Trophoblast cell (in vitro differentiated cells and primary cell): ENCODE measurements at regions not wholly inside any gene's neighbourhood (a gene's known extent, or its start where the extent isn't known, plus 50 kb on each side); places are given as distances from the start of the nearest gene placed in this dataset.

Source experiments
- DNase-seq, 2 donors: peaks; one replicate each; pipeline ENCODE4 v3.0.0-alpha.2; 2016
- H2AFZ ChIP-seq: 2 replicates; pipeline ENCODE4 v1.6.1; 2013; ENCODE audit warnings: low read length, moderate library complexity, mild to moderate bottlenecking; ENCODE audit not compliant: insufficient read depth, poor library complexity
- H2AK5ac ChIP-seq: 2 replicates; pipeline ENCODE4 v1.6.1; 2013; ENCODE audit warnings: mild to moderate bottlenecking, low read length
- H2BK120ac ChIP-seq: 2 replicates; pipeline ENCODE4 v1.6.1; 2013; ENCODE audit warnings: low read length, mild to moderate bottlenecking, moderate library complexity; ENCODE audit not compliant: insufficient read depth, poor library complexity
- H2BK12ac ChIP-seq: 2 replicates; pipeline ENCODE4 v1.6.1; 2013; ENCODE audit warnings: mild to moderate bottlenecking, low read length, moderate library complexity
- H2BK5ac ChIP-seq: 2 replicates; pipeline ENCODE4 v1.6.1; 2013; ENCODE audit warnings: low read length, low read depth, moderate library complexity, mild to moderate bottlenecking; ENCODE audit not compliant: poor library complexity
- H3K14ac ChIP-seq: 2 replicates; pipeline ENCODE4 v1.6.1; 2013; ENCODE audit warnings: mild to moderate bottlenecking, low read length
- H3K18ac ChIP-seq: 2 replicates; pipeline ENCODE4 v1.6.1; 2013; ENCODE audit warnings: mild to moderate bottlenecking, low read length
- H3K23ac ChIP-seq: 2 replicates; pipeline ENCODE4 v1.6.1; 2013; ENCODE audit warnings: low read length
- H3K27ac ChIP-seq: 2 replicates; pipeline ENCODE4 v1.5.1; 2013; ENCODE audit warnings: low read depth, mild to moderate bottlenecking, inconsistent platforms, low read length, moderate library complexity
- H3K27me3 ChIP-seq: 2 replicates; pipeline ENCODE4 v1.6.1; 2013; ENCODE audit warnings: inconsistent platforms, mild to moderate bottlenecking, low read length, moderate library complexity; ENCODE audit not compliant: insufficient read depth
- H3K36me3 ChIP-seq, 2 experiments: 1 replicate in 1 of 2; 2 replicates in 1 of 2; pipeline ENCODE4 v1.6.1; 2013; ENCODE audit warnings: low read length in 2 of 2, mild to moderate bottlenecking in 2 of 2, moderate library complexity in 1 of 2; ENCODE audit not compliant: insufficient read depth in 2 of 2, control insufficient read depth in 1 of 2
- H3K4ac ChIP-seq: 2 replicates; pipeline ENCODE4 v1.6.1; 2013; ENCODE audit warnings: low read depth, mild to moderate bottlenecking, low read length, moderate library complexity
- H3K4me1 ChIP-seq, 2 experiments: 1 replicate in 1 of 2; 2 replicates in 1 of 2; pipeline ENCODE4 v1.6.1; 2013; ENCODE audit warnings: low read length in 2 of 2, mild to moderate bottlenecking in 2 of 2, moderate library complexity in 1 of 2; ENCODE audit not compliant: insufficient read depth in 2 of 2, control insufficient read depth in 1 of 2
- H3K4me2 ChIP-seq: 2 replicates; pipeline ENCODE4 v1.6.1; 2013; ENCODE audit warnings: inconsistent platforms, mild to moderate bottlenecking, low read length, moderate library complexity
- H3K4me3 ChIP-seq: 2 replicates; pipeline ENCODE4 v1.5.1; 2013; ENCODE audit warnings: mild to moderate bottlenecking, low read depth, low read length, inconsistent platforms
- H3K79me1 ChIP-seq: one replicate; pipeline ENCODE4 v1.6.1; 2013; ENCODE audit warnings: low read length
- H3K79me2 ChIP-seq: 2 replicates; pipeline ENCODE4 v1.6.1; 2013; ENCODE audit warnings: low read length, mild to moderate bottlenecking; ENCODE audit not compliant: control insufficient read depth, insufficient read depth, poor library complexity
- H3K9ac ChIP-seq: 2 replicates; pipeline ENCODE4 v1.6.1; 2013; ENCODE audit warnings: mild to moderate bottlenecking, low read length
- H3K9me3 ChIP-seq: 2 replicates; pipeline ENCODE4 v1.6.1; 2013; ENCODE audit warnings: low read depth, mild to moderate bottlenecking, control low read depth, inconsistent platforms, low read length; ENCODE audit not compliant: insufficient read depth
- H4K12ac ChIP-seq: 2 replicates; pipeline ENCODE4 v1.6.1; 2013; ENCODE audit warnings: low read depth, mild to moderate bottlenecking, low read length, moderate library complexity
- H4K8ac ChIP-seq: 2 replicates; pipeline ENCODE4 v1.6.1; 2013; ENCODE audit warnings: low read depth, mild to moderate bottlenecking, low read length, moderate library complexity
- H4K91ac ChIP-seq: one replicate; pipeline ENCODE4 v1.6.1; 2013; ENCODE audit warnings: low read depth, mild to moderate bottlenecking, low read length, moderate library complexity
- WGBS: extraction: QIAGEN DNeasy Blood & Tissue Kit; methylation state at CpG from one replicate; pipeline ENCODE4 v1.1.7; 2013; ENCODE audit warnings: missing lambda C conversion rate; ENCODE audit not compliant: insufficient read length, insufficient coverage; ENCODE audit errors: extremely low coverage; 5-methylcytosine and 5-hydroxymethylcytosine counted together

DNA sequence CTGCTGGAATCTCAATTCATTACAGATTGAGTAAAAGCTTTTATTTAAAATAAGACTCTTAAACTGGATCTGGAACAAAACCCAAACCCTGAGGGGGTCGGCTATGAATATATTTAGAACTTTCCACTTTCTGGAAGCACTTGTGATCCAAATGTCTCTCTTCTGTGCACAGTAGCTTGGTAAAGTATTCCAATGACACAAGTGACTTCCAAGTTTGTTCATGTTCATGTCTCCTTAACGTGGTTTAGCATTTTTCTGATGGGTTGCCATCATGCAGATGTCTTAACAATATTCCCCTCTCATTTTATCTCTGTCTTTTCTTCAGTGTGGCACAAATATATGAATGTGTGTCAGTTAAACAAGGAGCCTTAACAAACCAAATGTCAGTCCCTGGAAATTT lies 191.9 kb upstream of the SORCS1 start:
- no peaks in the 10 kb centered on the region for H3K79me1 ChIP-seq
- H3K27me3 ChIP-seq: no peaks in the 10 kb centered on the region
- no peak overlapping the region for H3K9ac ChIP-seq
- no peak overlapping the region for H4K12ac ChIP-seq
- H3K4me1 ChIP-seq: no peaks in the 10 kb centered on the region
- H3K4me2 ChIP-seq: no peak overlapping the region
- H3K4ac ChIP-seq: no peak overlapping the region
- no peak overlapping the region for H3K27ac ChIP-seq
- no peak overlapping the region for H3K14ac ChIP-seq
- no peak overlapping the region for H2AFZ ChIP-seq
- H3K23ac ChIP-seq: no peak overlapping the region
- H2AK5ac ChIP-seq: no peak overlapping the region
- H2BK12ac ChIP-seq: no peak overlapping the region
- no peak overlapping the region for H3K4me3 ChIP-seq
- no peak overlapping the region for H2BK5ac ChIP-seq
- no peak overlapping the region for H4K8ac ChIP-seq
- no peak overlapping the region for H4K91ac ChIP-seq
- peaks cover 2% of the 10 kb centered on the region for H3K9me3 ChIP-seq
- DNase-seq: no peak
- no CpG with 5 or more reads among the region's 2 CpGs for WGBS
- no peaks in the 10 kb centered on the region for H3K79me2 ChIP-seq
- H3K18ac ChIP-seq: no peak overlapping the region
- no peak overlapping the region for H2BK120ac ChIP-seq
- H3K36me3 ChIP-seq: no peaks in the 10 kb centered on the region

GRCh38 chr10:107342711-107343110 lies 178.2 kb upstream of the SORCS1 start:
- H3K4me1 ChIP-seq: no peaks in the 10 kb centered on the region
- no CpG with 5 or more reads among the region's 2 CpGs for WGBS

GRCh38 chr10:107341281-107341680 lies 176.8 kb upstream of the SORCS1 start:
- H3K23ac ChIP-seq: no peak overlapping the region
- no peak overlapping the region for H3K4me2 ChIP-seq
- no peak overlapping the region for H2AFZ ChIP-seq
- no peak overlapping the region for H4K91ac ChIP-seq
- H3K4me3 ChIP-seq: no peak overlapping the region
- no peak overlapping the region for H3K27ac ChIP-seq
- no peak overlapping the region for H2AK5ac ChIP-seq
- H3K4ac ChIP-seq: no peak overlapping the region
- no peaks in the 10 kb centered on the region for H3K27me3 ChIP-seq
- no peak overlapping the region for H2BK120ac ChIP-seq
- no peaks in the 10 kb centered on the region for H3K79me1 ChIP-seq
- H3K9me3 ChIP-seq: no peaks in the 10 kb centered on the region
- no peaks in the 10 kb centered on the region for H3K79me2 ChIP-seq
- H3K4me1 ChIP-seq: peaks cover 3 to 6% of the 10 kb centered on the region in 2 experiments
- H2BK12ac ChIP-seq: no peak overlapping the region
- H3K36me3 ChIP-seq: no peaks in the 10 kb centered on the region
- DNase-seq: no peak
- H4K8ac ChIP-seq: no peak overlapping the region
- H2BK5ac ChIP-seq: no peak overlapping the region
- no peak overlapping the region for H3K18ac ChIP-seq
- no peak overlapping the region for H3K9ac ChIP-seq
- no peak overlapping the region for H4K12ac ChIP-seq
- WGBS: no CpG with 5 or more reads among the region's 4 CpGs
- H3K14ac ChIP-seq: no peak overlapping the region

More at GRCh38 chr10:107342711-107343110, 178.2 kb upstream of the SORCS1 start:
- no peak overlapping the region for H3K14ac ChIP-seq
- H4K8ac ChIP-seq: no peak overlapping the region
- no peak overlapping the region for H3K4me3 ChIP-seq
- H3K23ac ChIP-seq: no peak overlapping the region
- H3K79me2 ChIP-seq: no peaks in the 10 kb centered on the region
- H2AFZ ChIP-seq: no peak overlapping the region
- no peak overlapping the region for H2BK12ac ChIP-seq
- H3K27ac ChIP-seq: no peak overlapping the region
- H2AK5ac ChIP-seq: no peak overlapping the region
- no peak overlapping the region for H3K4ac ChIP-seq
- H3K18ac ChIP-seq: no peak overlapping the region
- no peak overlapping the region for H2BK5ac ChIP-seq
- H4K91ac ChIP-seq: no peak overlapping the region
- no peak overlapping the region for H3K9ac ChIP-seq
- DNase-seq: no peak
- H3K79me1 ChIP-seq: no peaks in the 10 kb centered on the region
- H3K36me3 ChIP-seq: no peaks in the 10 kb centered on the region
- H3K27me3 ChIP-seq: no peaks in the 10 kb centered on the region
- no peak overlapping the region for H3K4me2 ChIP-seq
- H2BK120ac ChIP-seq: no peak overlapping the region
- no peaks in the 10 kb centered on the region for H3K9me3 ChIP-seq
- H4K12ac ChIP-seq: no peak overlapping the region

DNA sequence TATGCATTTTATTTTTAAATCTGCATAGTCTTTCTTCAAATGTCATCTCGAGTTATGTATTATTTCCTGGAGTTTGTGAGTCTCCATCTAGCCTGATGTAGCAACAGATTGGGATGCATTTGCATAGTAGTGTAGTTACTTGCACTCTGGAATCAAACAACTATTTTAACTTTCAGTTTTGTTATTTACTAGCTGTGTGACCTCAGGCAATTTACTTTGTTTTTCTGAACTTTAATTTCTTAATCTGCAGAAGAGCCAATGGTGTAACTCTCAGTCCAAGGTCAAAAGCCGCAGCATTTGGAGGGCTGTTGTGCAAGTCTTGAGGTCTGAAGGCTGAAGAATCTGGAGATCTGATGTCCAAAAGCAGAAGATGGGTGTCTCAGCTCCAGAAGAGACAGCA lies 175.8 kb upstream of the SORCS1 start:
- no peak for DNase-seq
- Histone ChIP-seq H2BK5ac (no peak overlapping the region), H3K27me3 (no peaks in the 10 kb centered on the region), H3K36me3 (no peaks in the 10 kb centered on the region), H3K79me2 (no peaks in the 10 kb centered on the region), H2BK12ac (no peak overlapping the region), H3K14ac (no peak overlapping the region), H3K23ac (no peak overlapping the region), H3K79me1 (no peaks in the 10 kb centered on the region), H2AFZ (no peak overlapping the region), H3K9me3 (no peaks in the 10 kb centered on the region), H2AK5ac (no peak overlapping the region), H3K4me2 (no peak overlapping the region), H4K12ac (no peak overlapping the region), H3K18ac (no peak overlapping the region), H4K91ac (no peak overlapping the region), H3K9ac (no peak overlapping the region), H3K4me1 (peaks cover 4 to 6% of the 10 kb centered on the region in 2 experiments), H3K27ac (no peak overlapping the region), H2BK120ac (no peak overlapping the region), H3K4ac (no peak overlapping the region), H3K4me3 (no peak overlapping the region), H4K8ac (no peak overlapping the region)
- WGBS: no CpG with 5 or more reads among the region's 2 CpGs
